ENCODE measurements at regions not wholly inside any gene's neighbourhood (a gene's known extent, or its start where the extent isn't known, plus 50 kb on each side); places are given as distances from the start of the nearest gene placed in this dataset.

- TF ChIP-seq RAD21 (IDR thresholded peaks at IDR 0.05; ENCODE audit: low read length) = no peak
- no peak for TF ChIP-seq NFIC (IDR thresholded peaks at IDR 0.05; ENCODE audit: borderline replicate concordance)
- no peak for TF ChIP-seq JUND (IDR thresholded peaks at IDR 0.05)
- TF ChIP-seq PBX3 (IDR thresholded peaks at IDR 0.05) = no peak
- TF ChIP-seq ZBTB33 (IDR thresholded peaks at IDR 0.05; ENCODE audit: borderline replicate concordance, low read depth) = no peak
- TF ChIP-seq FOXM1 (IDR thresholded peaks at IDR 0.05; ENCODE audit: low read depth) = no peak
- TF ChIP-seq CHD2 (IDR thresholded peaks at IDR 0.05; ENCODE audit: low read length, partially characterized antibody) = no peak
- TF ChIP-seq GATA2 (CRISPR knock-in tag; IDR thresholded peaks at IDR 0.05) = no peak
- no peak for TF ChIP-seq POLR2AphosphoS5 (IDR thresholded peaks at IDR 0.05; ENCODE audit: low read depth, low read length)
- TF ChIP-seq IRF3 (IDR thresholded peaks at IDR 0.05; ENCODE audit: low read depth, low read length) = no peak
- TF ChIP-seq SIN3A (IDR thresholded peaks at IDR 0.05; ENCODE audit: borderline replicate concordance, low read depth, low read length) = no peak
- POLR2A ChIA-PET = no interaction called here
- 74% methylated on average over 7 of the region's 7 CpGs for WGBS (ENCODE audit: low lambda C conversion rate)
- Histone ChIP-seq H3K9me3 (no peaks in the 10 kb centered on the region), H4K20me1 (ENCODE audit: insufficient read depth) (no peaks in the 10 kb centered on the region), H3K4me1 (ENCODE audit: control insufficient read depth in 1 of 2, insufficient read depth in 2 of 2, low read depth in 1 of 2, low read length in 1 of 2) (peaks cover 0 to 2% of the 10 kb centered on the region in 2 experiments; a peak in 1 of 4 replicates), H3K79me2 (ENCODE audit: insufficient read depth) (no peaks in the 10 kb centered on the region), H3K36me3 (replicated peaks in 1 of 2; ENCODE audit: control insufficient read depth in 1 of 2, insufficient read depth in 2 of 2, low read length in 1 of 2) (no peaks in the 10 kb centered on the region), H2AFZ (ENCODE audit: low read depth) (no peak overlapping the region), H3K4me3 (ENCODE audit: low read depth in 2 of 2, low read length in 1 of 2) (no peak overlapping the region), H3F3A (replicated peaks; ENCODE audit: insufficient read depth) (no peaks in the 10 kb centered on the region), H3K27ac (ENCODE audit: low read depth in 2 of 2, low read length in 1 of 2) (no peak overlapping the region), H3K9ac (no peak overlapping the region), H3K27me3 (ENCODE audit: insufficient read depth) (no peaks in the 10 kb centered on the region), H3K9me2 (no peaks in the 10 kb centered on the region), H3K4me2 (no peak overlapping the region)
- no peak for DNase-seq
- CTCF ChIA-PET = no interaction called here
Measured at GRCh38 chr4:13876940-13877339, 249.4 kb upstream of the BOD1L1 start.

- WGBS (ENCODE audit: low lambda C conversion rate) = 84% methylated on average over 4 of the region's 4 CpGs
- no peaks in the 10 kb centered on the region for H3K79me2 ChIP-seq (ENCODE audit: insufficient read depth)
- no peaks in the 10 kb centered on the region for H3K36me3 ChIP-seq (replicated peaks in 1 of 2; ENCODE audit: control insufficient read depth in 1 of 2, insufficient read depth in 2 of 2, low read length in 1 of 2)
- H3K27me3 ChIP-seq (ENCODE audit: insufficient read depth) = no peaks in the 10 kb centered on the region
- no peaks in the 10 kb centered on the region for H3F3A ChIP-seq (replicated peaks; ENCODE audit: insufficient read depth)
- POLR2A ChIA-PET = no interaction called here
- no peaks in the 10 kb centered on the region for H3K9me2 ChIP-seq
- no peak overlapping the region for H3K4me2 ChIP-seq
- H3K4me3 ChIP-seq (ENCODE audit: low read depth in 2 of 2, low read length in 1 of 2) = no peak overlapping the region
- H3K4me1 ChIP-seq (ENCODE audit: control insufficient read depth in 1 of 2, insufficient read depth in 2 of 2, low read depth in 1 of 2, low read length in 1 of 2) = peaks cover 0 to 7% of the 10 kb centered on the region in 2 experiments; a peak in 1 of 4 replicates
- CTCF ChIA-PET = no interaction called here
- no peaks in the 10 kb centered on the region for H3K9me3 ChIP-seq
- no peak overlapping the region for H3K9ac ChIP-seq
- H3K27ac ChIP-seq (ENCODE audit: low read depth in 2 of 2, low read length in 1 of 2) = no peak overlapping the region
- no peak overlapping the region for H2AFZ ChIP-seq (ENCODE audit: low read depth)
- no peak for DNase-seq
- H4K20me1 ChIP-seq (ENCODE audit: insufficient read depth) = no peaks in the 10 kb centered on the region
- TF ChIP-seq GABPA (IDR thresholded peaks at IDR 0.05; ENCODE audit: low read depth) (no peak), ZBTB33 (IDR thresholded peaks at IDR 0.05; ENCODE audit: borderline replicate concordance, low read depth) (no peak), FOXM1 (IDR thresholded peaks at IDR 0.05; ENCODE audit: low read depth) (no peak), PBX3 (IDR thresholded peaks at IDR 0.05) (no peak), CHD2 (IDR thresholded peaks at IDR 0.05; ENCODE audit: low read length, partially characterized antibody) (no peak), MAX (IDR thresholded peaks at IDR 0.05; ENCODE audit: low read depth) (no peak), USF1 (IDR thresholded peaks at IDR 0.05; ENCODE audit: borderline replicate concordance, low read depth) (no peak), FOSL2 (IDR thresholded peaks at IDR 0.05; ENCODE audit: borderline replicate concordance, low read depth) (no peak), RCOR1 (IDR thresholded peaks at IDR 0.05; ENCODE audit: low read length) (no peak), MXI1 (IDR thresholded peaks at IDR 0.05; ENCODE audit: low read depth, low read length) (no peak), EP300 (IDR thresholded peaks at IDR 0.05; ENCODE audit: borderline replicate concordance in 1 of 2, low read depth in 1 of 2, low read length in 1 of 2) (no peak), YY1 (IDR thresholded peaks at IDR 0.05; ENCODE audit: low read depth) (no peak), RAD21 (IDR thresholded peaks at IDR 0.05; ENCODE audit: low read length) (no peak), FOXJ3 (CRISPR knock-in tag; IDR thresholded peaks at IDR 0.05) (no peak)
Measured at GRCh38 chr4:13877626-13878025, 250.1 kb upstream of the BOD1L1 start.

Measured in SK-N-SH (cell line).